ENCODE measurements at regions not wholly inside any gene's neighbourhood (a gene's known extent, or its start where the extent isn't known, plus 50 kb on each side); places are given as distances from the start of the nearest gene placed in this dataset.
"Not testable (repeated sequence)": the region's sequence is repeated elsewhere in the genome, so short reads cannot be mapped to it uniquely, and the experiment has no call there.

GRCh38 chr9:105021917-105022316, 94.0 kb upstream of the ABCA1 start:
- no peak for DNase-seq (ENCODE audit: low read depth)
- no peak overlapping the region for H3K4me3 ChIP-seq (ENCODE audit: low read depth, low read length)
- TF ChIP-seq CTCF (IDR thresholded peaks at IDR 0.05; ENCODE audit: insufficient read depth, low read length): no peak

GRCh38 chr9:105022545-105022944, 94.6 kb upstream of the ABCA1 start:
- not testable (repeated sequence) for H3K4me3 ChIP-seq (ENCODE audit: low read depth, low read length)

DNA sequence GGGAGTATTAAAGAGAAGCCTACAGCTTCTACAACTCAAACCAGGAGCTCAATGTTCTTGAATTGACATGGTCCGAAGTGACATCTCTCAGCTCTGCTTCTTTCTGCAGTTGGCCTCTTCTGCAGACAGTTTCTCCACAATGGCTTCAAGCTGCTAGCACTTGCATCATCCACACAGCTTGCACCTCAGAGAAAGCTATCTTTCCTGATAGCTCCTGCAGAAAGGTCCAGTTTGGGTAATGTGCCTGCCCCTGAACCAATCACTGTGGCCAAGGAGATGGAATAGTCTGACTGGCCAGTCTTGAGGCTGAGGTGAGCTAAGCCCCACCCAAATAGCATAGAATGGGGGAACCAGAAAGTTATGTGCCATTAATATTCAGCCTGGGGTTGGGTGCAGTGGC, 95.8 kb upstream of the ABCA1 start:
- no peak for TF ChIP-seq CTCF (IDR thresholded peaks at IDR 0.05; ENCODE audit: insufficient read depth, low read length)
- DNase-seq (ENCODE audit: low read depth): no peak
- H3K4me3 ChIP-seq (ENCODE audit: low read depth, low read length): no peak overlapping the region

More at GRCh38 chr9:105022545-105022944, 94.6 kb upstream of the ABCA1 start:
- DNase-seq (ENCODE audit: low read depth): not testable (repeated sequence)

- no peak for TF ChIP-seq CTCF (IDR thresholded peaks at IDR 0.05; ENCODE audit: insufficient read depth, low read length)
- no peak for DNase-seq (ENCODE audit: low read depth)
Measured at GRCh38 chr9:105024529-105024928, 96.6 kb upstream of the ABCA1 start.

DNA sequence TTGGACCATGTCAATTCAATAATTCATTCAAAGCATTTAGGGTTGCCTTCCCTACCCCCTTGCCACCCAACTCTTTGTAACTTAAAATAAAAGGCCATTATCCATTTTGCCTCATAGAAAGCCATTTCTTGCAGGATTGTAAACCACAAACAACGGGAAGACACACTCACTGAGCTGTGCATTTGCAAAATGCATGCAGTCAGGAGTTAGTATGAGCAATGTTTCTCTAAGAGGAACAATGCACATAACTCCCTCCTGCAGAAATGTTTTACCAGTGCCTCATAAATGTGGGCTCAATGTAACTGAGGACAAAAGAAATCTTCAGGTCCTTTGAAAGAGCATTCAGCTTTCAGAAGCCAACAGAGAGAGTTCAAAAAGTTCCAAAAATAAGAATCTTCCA, 98.5 kb upstream of the ABCA1 start:
- TF ChIP-seq CTCF (IDR thresholded peaks at IDR 0.05; ENCODE audit: insufficient read depth, low read length): no peak
- DNase-seq (ENCODE audit: low read depth): peak; percentile 62
- H3K4me3 ChIP-seq (ENCODE audit: low read depth, low read length): no peak overlapping the region

More at GRCh38 chr9:105024529-105024928, 96.6 kb upstream of the ABCA1 start:
- H3K4me3 ChIP-seq (ENCODE audit: low read depth, low read length): no peak overlapping the region

GRCh38 chr9:105027084-105027483, 99.1 kb upstream of the ABCA1 start:
- no peak overlapping the region for H3K4me3 ChIP-seq (ENCODE audit: low read depth, low read length)
- DNase-seq (ENCODE audit: low read depth): no peak
- no peak for TF ChIP-seq CTCF (IDR thresholded peaks at IDR 0.05; ENCODE audit: insufficient read depth, low read length)

GRCh38 chr9:105030285-105030684, 102.3 kb upstream of the ABCA1 start:
- H3K4me3 ChIP-seq (ENCODE audit: low read depth, low read length): no peak overlapping the region
- TF ChIP-seq CTCF (IDR thresholded peaks at IDR 0.05; ENCODE audit: insufficient read depth, low read length): no peak
- DNase-seq (ENCODE audit: low read depth): no peak
